ENCODE measurements at regions not wholly inside any gene's neighbourhood (a gene's known extent, or its start where the extent isn't known, plus 50 kb on each side); places are given as distances from the start of the nearest gene placed in this dataset.

DNA sequence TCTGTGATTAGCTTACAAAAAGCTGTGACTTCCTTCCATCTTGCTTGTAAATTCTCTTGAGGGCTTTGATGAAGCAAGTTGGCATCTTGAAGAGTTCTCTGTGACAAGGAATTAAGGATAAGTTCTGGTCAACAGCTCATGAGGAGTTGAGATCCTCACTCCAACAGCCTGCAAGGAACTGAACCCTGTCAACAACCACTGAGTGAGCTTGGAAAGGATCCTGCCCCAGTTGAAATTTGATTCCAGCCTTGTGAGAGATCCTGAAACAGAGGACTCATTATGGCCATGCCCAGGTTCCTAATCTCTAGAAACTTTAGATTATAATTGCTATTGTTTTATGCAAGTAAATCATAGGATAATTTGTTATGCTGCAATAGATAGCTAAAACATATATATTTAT is 133.7 kb downstream of the PTCHD4 start:
- H3K4me3 ChIP-seq (ENCODE audit: low read depth, low read length), result no peak overlapping the region
- TF ChIP-seq, protein P1, sequence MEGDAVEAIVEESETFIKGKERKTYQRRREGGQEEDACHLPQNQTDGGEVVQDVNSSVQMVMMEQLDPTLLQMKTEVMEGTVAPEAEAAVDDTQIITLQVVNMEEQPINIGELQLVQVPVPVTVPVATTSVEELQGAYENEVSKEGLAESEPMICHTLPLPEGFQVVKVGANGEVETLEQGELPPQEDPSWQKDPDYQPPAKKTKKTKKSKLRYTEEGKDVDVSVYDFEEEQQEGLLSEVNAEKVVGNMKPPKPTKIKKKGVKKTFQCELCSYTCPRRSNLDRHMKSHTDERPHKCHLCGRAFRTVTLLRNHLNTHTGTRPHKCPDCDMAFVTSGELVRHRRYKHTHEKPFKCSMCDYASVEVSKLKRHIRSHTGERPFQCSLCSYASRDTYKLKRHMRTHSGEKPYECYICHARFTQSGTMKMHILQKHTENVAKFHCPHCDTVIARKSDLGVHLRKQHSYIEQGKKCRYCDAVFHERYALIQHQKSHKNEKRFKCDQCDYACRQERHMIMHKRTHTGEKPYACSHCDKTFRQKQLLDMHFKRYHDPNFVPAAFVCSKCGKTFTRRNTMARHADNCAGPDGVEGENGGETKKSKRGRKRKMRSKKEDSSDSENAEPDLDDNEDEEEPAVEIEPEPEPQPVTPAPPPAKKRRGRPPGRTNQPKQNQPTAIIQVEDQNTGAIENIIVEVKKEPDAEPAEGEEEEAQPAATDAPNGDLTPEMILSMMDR (IDR thresholded peaks at IDR 0.05; ENCODE audit: insufficient read depth, low read depth, low read length), result no peak
- DNase-seq (ENCODE audit: low read depth), result no peak

DNA sequence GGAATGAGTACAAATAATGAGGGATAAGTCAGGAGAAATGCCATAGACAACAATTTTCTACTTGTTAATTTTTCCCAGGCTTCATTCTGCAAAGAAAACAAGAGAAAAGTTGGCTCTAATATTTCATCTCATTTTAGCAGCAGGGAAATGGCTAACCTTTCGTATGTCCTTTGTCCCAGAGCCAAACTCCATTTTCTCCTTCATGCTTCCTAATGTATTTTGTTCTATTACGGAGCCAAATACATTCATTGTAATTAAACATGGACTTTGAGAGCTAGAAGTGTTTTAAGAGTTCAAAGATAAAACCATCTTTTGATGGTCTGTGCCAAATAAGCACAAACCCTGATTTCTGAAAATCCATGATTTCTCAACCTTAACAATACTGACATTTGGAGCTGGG is 136.9 kb downstream of the PTCHD4 start:
- TF ChIP-seq, protein P1 (IDR thresholded peaks at IDR 0.05; ENCODE audit: insufficient read depth, low read depth, low read length), result no peak
- no peak overlapping the region for H3K4me3 ChIP-seq (ENCODE audit: low read depth, low read length)
- no peak for DNase-seq (ENCODE audit: low read depth)

DNA sequence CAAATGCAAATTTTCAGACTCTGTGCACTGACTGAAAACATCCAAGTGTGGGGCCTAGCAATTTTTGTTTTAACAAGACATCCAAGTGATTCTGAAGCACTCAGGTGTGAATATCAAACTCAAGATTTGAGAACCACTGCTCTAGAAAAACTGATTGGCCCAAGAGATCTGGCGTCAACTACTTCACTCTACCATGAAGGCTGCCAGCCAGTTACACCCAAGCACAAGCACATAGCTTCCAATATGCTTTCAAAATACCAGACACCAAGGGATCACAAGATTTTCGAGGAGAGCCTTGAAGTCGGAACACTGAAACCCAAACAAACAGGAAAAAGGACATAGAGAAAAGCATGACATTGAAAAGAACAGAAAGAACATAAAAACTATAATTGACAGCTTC is 140.2 kb downstream of the PTCHD4 start:
- DNase-seq (ENCODE audit: low read depth), result no peak
- TF ChIP-seq, protein P1 (IDR thresholded peaks at IDR 0.05; ENCODE audit: insufficient read depth, low read depth, low read length), result no peak
- H3K4me3 ChIP-seq (ENCODE audit: low read depth, low read length), result no peak overlapping the region

DNA sequence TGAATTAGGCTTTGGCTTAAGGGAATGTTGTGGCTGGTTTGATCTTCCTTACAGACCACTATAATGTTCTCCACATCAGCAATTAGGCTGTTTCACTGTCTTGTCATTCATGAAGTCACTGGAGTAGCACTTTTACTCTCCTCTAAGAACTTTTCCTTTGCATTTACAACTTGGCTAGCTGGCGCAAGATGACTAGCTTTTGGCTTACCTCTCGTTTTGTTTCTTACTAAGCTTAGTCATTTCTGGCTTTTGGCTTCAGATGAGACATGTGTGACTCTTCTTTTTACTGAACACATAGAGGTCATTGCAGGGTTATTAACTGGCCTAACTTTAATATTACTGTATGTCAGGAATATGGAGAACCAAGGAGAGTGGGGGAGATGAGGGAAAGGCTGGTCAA is 143.2 kb downstream of the PTCHD4 start:
- no peak for DNase-seq (ENCODE audit: low read depth)
- H3K4me3 ChIP-seq (ENCODE audit: low read depth, low read length), result no peak overlapping the region
- TF ChIP-seq, protein P1 (IDR thresholded peaks at IDR 0.05; ENCODE audit: insufficient read depth, low read depth, low read length), result no peak

DNA sequence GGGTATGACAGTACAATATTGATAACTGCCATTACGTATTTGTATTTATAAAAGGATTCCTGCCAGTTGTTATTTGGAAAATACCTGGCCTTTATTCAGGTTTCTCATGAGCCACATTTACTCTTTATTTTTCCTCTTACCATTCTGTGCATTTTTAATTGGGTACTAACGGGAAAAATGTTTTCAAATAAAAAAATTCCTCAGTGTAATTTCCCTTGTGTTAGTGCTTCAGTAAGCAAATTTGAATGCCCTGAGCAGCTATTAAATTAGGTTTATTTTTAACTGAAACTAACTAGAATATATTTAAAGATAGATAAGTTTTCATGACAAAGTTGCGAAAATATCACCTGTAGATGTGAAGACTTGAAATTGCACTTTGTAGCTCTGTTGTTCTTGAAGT is 146.0 kb downstream of the PTCHD4 start:
- H3K4me3 ChIP-seq (ENCODE audit: low read depth, low read length), result no peak overlapping the region
- TF ChIP-seq, protein P1 (IDR thresholded peaks at IDR 0.05; ENCODE audit: insufficient read depth, low read depth, low read length), result no peak

DNA sequence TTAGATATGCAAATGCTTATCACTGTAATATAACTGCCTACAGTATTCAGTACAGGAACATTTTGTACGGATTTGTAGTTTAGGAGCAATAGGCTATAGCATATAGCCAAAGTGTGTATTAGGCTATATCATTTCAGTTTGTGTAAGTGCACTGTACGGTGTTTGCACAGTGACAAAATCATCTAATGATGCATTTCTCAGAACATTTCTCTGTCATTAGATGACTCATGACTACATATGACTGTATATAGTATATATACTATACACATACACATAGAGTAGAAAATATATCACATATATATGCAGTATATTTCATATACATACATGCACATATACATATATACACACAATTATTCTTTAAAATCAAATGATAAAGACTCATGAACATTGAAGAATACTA is 158.4 kb downstream of the PTCHD4 start:
- no peak overlapping the region for H3K4me3 ChIP-seq (ENCODE audit: low read depth, low read length)
- DNase-seq (ENCODE audit: low read depth), result no peak
- TF ChIP-seq, protein P1 (IDR thresholded peaks at IDR 0.05; ENCODE audit: insufficient read depth, low read depth, low read length), result no peak

More for the DNA sequence above, 146.0 kb downstream of the PTCHD4 start:
- no peak for DNase-seq (ENCODE audit: low read depth)

DNA sequence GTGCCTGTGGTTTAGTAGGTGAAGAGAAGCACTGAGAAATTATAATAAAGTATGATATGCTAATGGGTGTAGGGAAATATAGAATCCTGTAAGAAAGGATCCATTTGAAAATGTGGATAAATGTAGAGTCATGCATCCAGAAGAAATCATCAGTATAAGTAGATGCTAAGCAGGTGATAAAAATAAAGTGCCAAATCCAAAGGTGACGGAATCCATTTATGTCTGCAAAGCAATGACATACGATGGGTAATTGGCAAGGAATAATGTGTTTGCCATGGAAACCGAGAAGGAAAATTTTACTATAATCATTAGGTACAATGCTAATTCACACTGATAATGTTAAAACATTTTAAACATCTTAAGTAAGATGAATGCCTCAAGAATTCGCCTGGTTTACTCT is 163.0 kb downstream of the OPN5 start:
- TF ChIP-seq, protein P1 (IDR thresholded peaks at IDR 0.05; ENCODE audit: insufficient read depth, low read depth, low read length), result no peak
- H3K4me3 ChIP-seq (ENCODE audit: low read depth, low read length), result no peak overlapping the region
- no peak for DNase-seq (ENCODE audit: low read depth)

Data from fibroblast of villous mesenchyme (primary cell).